ENCODE measurements at regions not wholly inside any gene's neighbourhood (a gene's known extent, or its start where the extent isn't known, plus 50 kb on each side); places are given as distances from the start of the nearest gene placed in this dataset.

- Histone ChIP-seq H3K27me3 (ENCODE audit: control insufficient read depth in 1 of 2, insufficient read depth in 2 of 2, low read length in 2 of 2) (no peaks in the 10 kb centered on the region), H3K36me3 (ENCODE audit: control insufficient read depth in 2 of 2, insufficient read depth in 2 of 2, low read length in 1 of 2) (no peaks in the 10 kb centered on the region), H3K9me3 (ENCODE audit: control insufficient read depth in 2 of 2, insufficient read depth in 1 of 2, low read depth in 1 of 2, low read length in 1 of 2) (peaks cover 0 to 2% of the 10 kb centered on the region in 2 donors), H3K27ac (ENCODE audit: low read depth in 2 of 2, low read length in 1 of 2) (no peak overlapping the region), H3K4me1 (ENCODE audit: control insufficient read depth in 2 of 2, insufficient read depth in 2 of 2, low read length in 1 of 2) (no peaks in the 10 kb centered on the region), H3K4me3 (ENCODE audit: low read depth in 1 of 2, low read length in 2 of 2) (no peak overlapping the region)
- 91 to 93% methylated on average over 21 of the region's 21 CpGs for WGBS, 2 donors
Measured at GRCh38 chr13:111622051-111622531, 301.6 kb downstream of the TEX29 start.

GRCh38 chr13:111623208-111623607 lies 302.8 kb downstream of the TEX29 start:
- H3K27me3 ChIP-seq (ENCODE audit: control insufficient read depth in 1 of 2, insufficient read depth in 2 of 2, low read length in 2 of 2) = no peaks in the 10 kb centered on the region

GRCh38 chr13:111623743-111624505 lies 303.5 kb downstream of the TEX29 start:
- Histone ChIP-seq H3K27me3 (ENCODE audit: control insufficient read depth in 1 of 2, insufficient read depth in 2 of 2, low read length in 2 of 2) (no peaks in the 10 kb centered on the region), H3K4me3 (ENCODE audit: low read depth in 1 of 2, low read length in 2 of 2) (no peak overlapping the region), H3K9me3 (ENCODE audit: control insufficient read depth in 2 of 2, insufficient read depth in 1 of 2, low read depth in 1 of 2, low read length in 1 of 2) (peaks cover 0 to 2% of the 10 kb centered on the region in 2 donors), H3K4me1 (ENCODE audit: control insufficient read depth in 2 of 2, insufficient read depth in 2 of 2, low read length in 1 of 2) (no peaks in the 10 kb centered on the region), H3K36me3 (ENCODE audit: control insufficient read depth in 2 of 2, insufficient read depth in 2 of 2, low read length in 1 of 2) (no peaks in the 10 kb centered on the region), H3K27ac (ENCODE audit: low read depth in 2 of 2, low read length in 1 of 2) (no peak overlapping the region)
- 85 to 86% methylated on average over 28 of the region's 28 CpGs for WGBS, 2 donors

More at GRCh38 chr13:111623208-111623607, 302.8 kb downstream of the TEX29 start:
- WGBS, 2 donors = 87 to 88% methylated on average over 20 of the region's 20 CpGs
- no peak overlapping the region for H3K27ac ChIP-seq (ENCODE audit: low read depth in 2 of 2, low read length in 1 of 2)
- no peak overlapping the region for H3K4me3 ChIP-seq (ENCODE audit: low read depth in 1 of 2, low read length in 2 of 2)
- no peaks in the 10 kb centered on the region for H3K4me1 ChIP-seq (ENCODE audit: control insufficient read depth in 2 of 2, insufficient read depth in 2 of 2, low read length in 1 of 2)
- H3K9me3 ChIP-seq (ENCODE audit: control insufficient read depth in 2 of 2, insufficient read depth in 1 of 2, low read depth in 1 of 2, low read length in 1 of 2) = peaks cover 0 to 2% of the 10 kb centered on the region in 2 donors
- no peaks in the 10 kb centered on the region for H3K36me3 ChIP-seq (ENCODE audit: control insufficient read depth in 2 of 2, insufficient read depth in 2 of 2, low read length in 1 of 2)

- no peak overlapping the region for H3K4me3 ChIP-seq (ENCODE audit: low read depth in 1 of 2, low read length in 2 of 2)
- H3K27ac ChIP-seq (ENCODE audit: low read depth in 2 of 2, low read length in 1 of 2) = no peak overlapping the region
- H3K9me3 ChIP-seq (ENCODE audit: control insufficient read depth in 2 of 2, insufficient read depth in 1 of 2, low read depth in 1 of 2, low read length in 1 of 2) = peaks cover 0 to 2% of the 10 kb centered on the region in 2 donors
- 81% methylated on average over 13 of the region's 13 CpGs for WGBS, 2 donors
- H3K4me1 ChIP-seq (ENCODE audit: control insufficient read depth in 2 of 2, insufficient read depth in 2 of 2, low read length in 1 of 2) = no peaks in the 10 kb centered on the region
- H3K36me3 ChIP-seq (ENCODE audit: control insufficient read depth in 2 of 2, insufficient read depth in 2 of 2, low read length in 1 of 2) = no peaks in the 10 kb centered on the region
- H3K27me3 ChIP-seq (ENCODE audit: control insufficient read depth in 1 of 2, insufficient read depth in 2 of 2, low read length in 2 of 2) = no peaks in the 10 kb centered on the region
Measured at GRCh38 chr13:111625526-111626315, 305.3 kb downstream of the TEX29 start.

- Histone ChIP-seq H3K4me1 (ENCODE audit: control insufficient read depth in 2 of 2, insufficient read depth in 2 of 2, low read length in 1 of 2) (no peaks in the 10 kb centered on the region), H3K27ac (ENCODE audit: low read depth in 2 of 2, low read length in 1 of 2) (no peak overlapping the region), H3K36me3 (ENCODE audit: control insufficient read depth in 2 of 2, insufficient read depth in 2 of 2, low read length in 1 of 2) (no peaks in the 10 kb centered on the region), H3K27me3 (ENCODE audit: control insufficient read depth in 1 of 2, insufficient read depth in 2 of 2, low read length in 2 of 2) (no peaks in the 10 kb centered on the region), H3K9me3 (ENCODE audit: control insufficient read depth in 2 of 2, insufficient read depth in 1 of 2, low read depth in 1 of 2, low read length in 1 of 2) (peaks cover 0 to 2% of the 10 kb centered on the region in 2 donors), H3K4me3 (ENCODE audit: low read depth in 1 of 2, low read length in 2 of 2) (no peak overlapping the region)
- 64 to 68% methylated on average over 18 of the region's 18 CpGs for WGBS, 2 donors
Measured at GRCh38 chr13:111626371-111627305, 306.2 kb downstream of the TEX29 start.

- H3K27ac ChIP-seq (ENCODE audit: low read depth in 2 of 2, low read length in 1 of 2) = no peak overlapping the region
- H3K27me3 ChIP-seq (ENCODE audit: control insufficient read depth in 1 of 2, insufficient read depth in 2 of 2, low read length in 2 of 2) = no peaks in the 10 kb centered on the region
- no peaks in the 10 kb centered on the region for H3K4me1 ChIP-seq (ENCODE audit: control insufficient read depth in 2 of 2, insufficient read depth in 2 of 2, low read length in 1 of 2)
- WGBS, 2 donors = 82% methylated on average over 13 of the region's 13 CpGs
- H3K36me3 ChIP-seq (ENCODE audit: control insufficient read depth in 2 of 2, insufficient read depth in 2 of 2, low read length in 1 of 2) = no peaks in the 10 kb centered on the region
- peaks cover 0 to 2% of the 10 kb centered on the region in 2 donors for H3K9me3 ChIP-seq (ENCODE audit: control insufficient read depth in 2 of 2, insufficient read depth in 1 of 2, low read depth in 1 of 2, low read length in 1 of 2)
- no peak overlapping the region for H3K4me3 ChIP-seq (ENCODE audit: low read depth in 1 of 2, low read length in 2 of 2)
Measured at GRCh38 chr13:111627596-111627995, 307.2 kb downstream of the TEX29 start.

GRCh38 chr13:111629016-111629415 lies 308.6 kb downstream of the TEX29 start:
- H3K4me1 ChIP-seq (ENCODE audit: control insufficient read depth in 2 of 2, insufficient read depth in 2 of 2, low read length in 1 of 2) = no peaks in the 10 kb centered on the region
- WGBS, 2 donors = 82 to 85% methylated on average over 11 of the region's 11 CpGs

GRCh38 chr13:111629457-111629856 lies 309.0 kb downstream of the TEX29 start:
- Histone ChIP-seq H3K4me1 (ENCODE audit: control insufficient read depth in 2 of 2, insufficient read depth in 2 of 2, low read length in 1 of 2) (no peaks in the 10 kb centered on the region), H3K27ac (ENCODE audit: low read depth in 2 of 2, low read length in 1 of 2) (no peak overlapping the region), H3K9me3 (ENCODE audit: control insufficient read depth in 2 of 2, insufficient read depth in 1 of 2, low read depth in 1 of 2, low read length in 1 of 2) (peaks cover 0 to 2% of the 10 kb centered on the region in 2 donors), H3K4me3 (ENCODE audit: low read depth in 1 of 2, low read length in 2 of 2) (no peak overlapping the region), H3K36me3 (ENCODE audit: control insufficient read depth in 2 of 2, insufficient read depth in 2 of 2, low read length in 1 of 2) (no peaks in the 10 kb centered on the region), H3K27me3 (ENCODE audit: control insufficient read depth in 1 of 2, insufficient read depth in 2 of 2, low read length in 2 of 2) (no peaks in the 10 kb centered on the region)
- 85% methylated on average over 15 of the region's 15 CpGs for WGBS, 2 donors

More at GRCh38 chr13:111629016-111629415, 308.6 kb downstream of the TEX29 start:
- H3K27me3 ChIP-seq (ENCODE audit: control insufficient read depth in 1 of 2, insufficient read depth in 2 of 2, low read length in 2 of 2) = no peaks in the 10 kb centered on the region
- H3K9me3 ChIP-seq (ENCODE audit: control insufficient read depth in 2 of 2, insufficient read depth in 1 of 2, low read depth in 1 of 2, low read length in 1 of 2) = peaks cover 0 to 2% of the 10 kb centered on the region in 2 donors
- no peak overlapping the region for H3K4me3 ChIP-seq (ENCODE audit: low read depth in 1 of 2, low read length in 2 of 2)
- H3K36me3 ChIP-seq (ENCODE audit: control insufficient read depth in 2 of 2, insufficient read depth in 2 of 2, low read length in 1 of 2) = no peaks in the 10 kb centered on the region
- no peak overlapping the region for H3K27ac ChIP-seq (ENCODE audit: low read depth in 2 of 2, low read length in 1 of 2)

- H3K27ac ChIP-seq (ENCODE audit: low read depth in 2 of 2, low read length in 1 of 2) = no peak overlapping the region
- WGBS, 2 donors = 65 to 69% methylated on average over 14 of the region's 14 CpGs
- no peak overlapping the region for H3K4me3 ChIP-seq (ENCODE audit: low read depth in 1 of 2, low read length in 2 of 2)
- H3K27me3 ChIP-seq (ENCODE audit: control insufficient read depth in 1 of 2, insufficient read depth in 2 of 2, low read length in 2 of 2) = no peaks in the 10 kb centered on the region
- H3K4me1 ChIP-seq (ENCODE audit: control insufficient read depth in 2 of 2, insufficient read depth in 2 of 2, low read length in 1 of 2) = no peaks in the 10 kb centered on the region
- H3K9me3 ChIP-seq (ENCODE audit: control insufficient read depth in 2 of 2, insufficient read depth in 1 of 2, low read depth in 1 of 2, low read length in 1 of 2) = no peaks in the 10 kb centered on the region
- H3K36me3 ChIP-seq (ENCODE audit: control insufficient read depth in 2 of 2, insufficient read depth in 2 of 2, low read length in 1 of 2) = no peaks in the 10 kb centered on the region
Measured at GRCh38 chr13:111629926-111630325, 309.5 kb downstream of the TEX29 start.

Measured in esophagus (tissue), 2 donors.